HuH-7 (cell line): ENCODE measurements at regions not wholly inside any gene's neighbourhood (a gene's known extent, or its start where the extent isn't known, plus 50 kb on each side); places are given as distances from the start of the nearest gene placed in this dataset.

Experiments
- DNase-seq: peaks from one replicate; pipeline ENCODE4 v3.0.0; 2011; ENCODE audit warnings: low spot score

- no peak for DNase-seq
Observed at GRCh38 chr3:117404141-117404540, 694.6 kb downstream of the TUSC7 start.

GRCh38 chr3:117404730-117405129 lies 695.2 kb downstream of the TUSC7 start:
- DNase-seq, result no peak

GRCh38 chr3:117405359-117405758 lies 695.8 kb downstream of the TUSC7 start:
- no peak for DNase-seq

GRCh38 chr3:117407317-117407716 lies 697.7 kb downstream of the TUSC7 start:
- no peak for DNase-seq

GRCh38 chr3:117408811-117409210 lies 699.2 kb downstream of the TUSC7 start:
- no peak for DNase-seq

- DNase-seq, result no peak
Observed at GRCh38 chr3:117409256-117409655, 699.7 kb downstream of the TUSC7 start.

- DNase-seq, result no peak
Observed at GRCh38 chr3:117409701-117410459, 700.3 kb downstream of the TUSC7 start.

- no peak for DNase-seq
Observed at GRCh38 chr3:117411971-117412370, 702.4 kb downstream of the TUSC7 start.

- DNase-seq, result no peak
Observed at GRCh38 chr3:117417411-117417810, 707.8 kb downstream of the TUSC7 start.

- no peak for DNase-seq
Observed at GRCh38 chr3:117427081-117427480, 717.5 kb downstream of the TUSC7 start.

GRCh38 chr3:117433427-117433826 lies 723.8 kb downstream of the TUSC7 start:
- no peak for DNase-seq

GRCh38 chr3:117434661-117435412 lies 725.3 kb downstream of the TUSC7 start:
- no peak for DNase-seq

GRCh38 chr3:117435506-117435905 lies 725.9 kb downstream of the TUSC7 start:
- no peak for DNase-seq

GRCh38 chr3:117439812-117440211 lies 730.2 kb downstream of the TUSC7 start:
- DNase-seq, result no peak

- no peak for DNase-seq
Observed at GRCh38 chr3:117441851-117442250, 732.3 kb downstream of the TUSC7 start.

GRCh38 chr3:117442566-117442965 lies 733.0 kb downstream of the TUSC7 start:
- DNase-seq, result no peak

GRCh38 chr3:117443014-117443413 lies 733.4 kb downstream of the TUSC7 start:
- no peak for DNase-seq

- DNase-seq, result no peak
Observed at GRCh38 chr3:117444175-117444574, 734.6 kb downstream of the TUSC7 start.

GRCh38 chr3:117447419-117447818 lies 737.8 kb downstream of the TUSC7 start:
- no peak for DNase-seq

- no peak for DNase-seq
Observed at GRCh38 chr3:117450026-117450425, 740.4 kb downstream of the TUSC7 start.

GRCh38 chr3:117454254-117454653 lies 744.7 kb downstream of the TUSC7 start:
- no peak for DNase-seq

- DNase-seq, result no peak
Observed at GRCh38 chr3:117454908-117455307, 745.3 kb downstream of the TUSC7 start.

- DNase-seq, result no peak
Observed at GRCh38 chr3:117455782-117456181, 746.2 kb downstream of the TUSC7 start.
